Astrocyte (in vitro differentiated cells and primary cell): ENCODE measurements at regions not wholly inside any gene's neighbourhood (a gene's known extent, or its start where the extent isn't known, plus 50 kb on each side); places are given as distances from the start of the nearest gene placed in this dataset.
"Not testable (repeated sequence)": the region's sequence is repeated elsewhere in the genome, so short reads cannot be mapped to it uniquely, and the experiment has no call there.

ENCODE experiments used
- EZH2 ChIP-seq: IDR thresholded peaks from 2 replicates; pipeline ENCODE4 v1.6.1; 2012; ENCODE audit warnings: mild to moderate bottlenecking, low read length, inconsistent platforms; ENCODE audit not compliant: insufficient read depth
- TF ChIP-seq, protein P1 (sequence below): IDR thresholded peaks from 2 replicates; pipeline ENCODE4 v1.5.1; 2011; ENCODE audit warnings: low read depth, mild to moderate bottlenecking, inconsistent platforms, low read length, moderate library complexity; ENCODE audit not compliant: insufficient read depth

DNA sequence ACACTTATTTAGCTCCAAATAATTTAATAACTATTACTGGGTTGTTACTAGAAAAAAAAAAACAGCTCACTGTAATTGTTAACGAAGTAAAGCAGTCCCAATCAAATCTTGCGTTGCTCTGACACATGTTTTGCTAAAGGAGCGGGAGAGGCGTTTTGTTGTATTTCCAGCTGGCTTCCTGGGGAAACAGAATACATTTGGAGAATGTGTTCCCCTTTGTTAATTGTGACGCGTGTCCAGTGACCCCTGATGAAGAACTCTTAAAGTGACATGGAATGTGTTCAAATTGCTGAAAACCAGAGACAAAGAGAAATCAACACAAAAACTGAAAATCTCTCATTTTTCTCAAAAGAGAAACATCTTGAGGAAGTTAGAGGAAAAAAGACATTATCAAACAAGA, 1690.6 kb downstream of the SPATA31A7 start:
- TF ChIP-seq, protein P1, sequence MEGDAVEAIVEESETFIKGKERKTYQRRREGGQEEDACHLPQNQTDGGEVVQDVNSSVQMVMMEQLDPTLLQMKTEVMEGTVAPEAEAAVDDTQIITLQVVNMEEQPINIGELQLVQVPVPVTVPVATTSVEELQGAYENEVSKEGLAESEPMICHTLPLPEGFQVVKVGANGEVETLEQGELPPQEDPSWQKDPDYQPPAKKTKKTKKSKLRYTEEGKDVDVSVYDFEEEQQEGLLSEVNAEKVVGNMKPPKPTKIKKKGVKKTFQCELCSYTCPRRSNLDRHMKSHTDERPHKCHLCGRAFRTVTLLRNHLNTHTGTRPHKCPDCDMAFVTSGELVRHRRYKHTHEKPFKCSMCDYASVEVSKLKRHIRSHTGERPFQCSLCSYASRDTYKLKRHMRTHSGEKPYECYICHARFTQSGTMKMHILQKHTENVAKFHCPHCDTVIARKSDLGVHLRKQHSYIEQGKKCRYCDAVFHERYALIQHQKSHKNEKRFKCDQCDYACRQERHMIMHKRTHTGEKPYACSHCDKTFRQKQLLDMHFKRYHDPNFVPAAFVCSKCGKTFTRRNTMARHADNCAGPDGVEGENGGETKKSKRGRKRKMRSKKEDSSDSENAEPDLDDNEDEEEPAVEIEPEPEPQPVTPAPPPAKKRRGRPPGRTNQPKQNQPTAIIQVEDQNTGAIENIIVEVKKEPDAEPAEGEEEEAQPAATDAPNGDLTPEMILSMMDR: not testable (repeated sequence)
- TF ChIP-seq EZH2: not testable (repeated sequence)
